Smooth muscle cell (in vitro differentiated cells): ENCODE measurements at regions not wholly inside any gene's neighbourhood (a gene's known extent, or its start where the extent isn't known, plus 50 kb on each side); places are given as distances from the start of the nearest gene placed in this dataset.

Experiments used
- DNase-seq: peaks from one replicate; lab custom pipeline; 2025; ENCODE audit not compliant: unreplicated experiment; lab: John Stamatoyannopoulos, UW
- H2AFZ ChIP-seq: fragments of 200-600 bp; sonication (generic); 2 replicates; pipeline ENCODE4 v1.6.0; 2016; ENCODE audit warnings: antibody characterized with exemption, low read depth, mild to moderate bottlenecking
- H3F3A ChIP-seq: fragments of 200-600 bp; sonication (generic); 2 replicates; pipeline ENCODE4 v1.6.0; 2017; ENCODE audit warnings: antibody characterized with exemption, low read depth
- H3K27ac ChIP-seq: fragments of 200-600 bp; sonication (generic); 2 replicates; pipeline ENCODE4 v1.5.1; 2016; ENCODE audit warnings: low read depth, mild to moderate bottlenecking
- H3K27me3 ChIP-seq: fragments of 200-600 bp; sonication (generic); 2 replicates; pipeline ENCODE4 v1.6.1; 2016; ENCODE audit warnings: low read depth, mild to moderate bottlenecking
- H3K36me3 ChIP-seq: fragments of 200-600 bp; sonication (generic); 2 replicates; pipeline ENCODE4 v1.5.1; 2016; ENCODE audit warnings: low read depth
- H3K4me1 ChIP-seq: fragments of 200-600 bp; sonication (generic); 2 replicates; pipeline ENCODE4 v1.5.1; 2016; ENCODE audit warnings: low read depth
- H3K4me2 ChIP-seq: fragments of 200-600 bp; sonication (generic); 2 replicates; pipeline ENCODE4 v1.6.0; 2016; ENCODE audit warnings: mild to moderate bottlenecking
- H3K4me3 ChIP-seq: fragments of 200-600 bp; sonication (generic); 2 replicates; pipeline ENCODE4 v1.5.1; 2016; ENCODE audit warnings: mild to moderate bottlenecking
- H3K79me2 ChIP-seq: fragments of 200-600 bp; sonication (generic); 2 replicates; pipeline ENCODE4 v1.6.0; 2016; ENCODE audit warnings: low read depth, mild to moderate bottlenecking
- H3K9ac ChIP-seq: fragments of 200-600 bp; sonication (generic); 2 replicates; pipeline ENCODE4 v1.6.0; 2016; ENCODE audit warnings: low read depth
- H3K9me3 ChIP-seq: fragments of 200-600 bp; sonication (generic); replicated peaks from 2 replicates; pipeline ENCODE4 v1.5.1; 2016; ENCODE audit warnings: low read depth
- H4K20me1 ChIP-seq: fragments of 200-600 bp; sonication (generic); 2 replicates; pipeline ENCODE4 v1.6.0; 2016; ENCODE audit warnings: low read depth
- CTCF ChIP-seq: fragments of 200-600 bp; sonication (generic); IDR thresholded peaks from 2 replicates; pipeline ENCODE4 v1.5.1; 2017; ENCODE audit warnings: borderline replicate concordance, mild to moderate bottlenecking, antibody characterized with exemption; ENCODE audit not compliant: insufficient read depth, poor library complexity, severe bottlenecking
- WGBS: methylation state at CpG from one replicate; pipeline ENCODE4 v1.1.7; 2016; ENCODE audit warnings: low lambda C conversion rate; 5-methylcytosine and 5-hydroxymethylcytosine counted together

GRCh38 chr4:139611391-139611790 lies 54.2 kb upstream of the MGST2 start:
- H3K79me2 ChIP-seq: no peaks in the 10 kb centered on the region
- no peak overlapping the region for H2AFZ ChIP-seq
- H3K9me3 ChIP-seq: no peaks in the 10 kb centered on the region
- H3K27ac ChIP-seq: no peak overlapping the region
- no peaks in the 10 kb centered on the region for H3K36me3 ChIP-seq
- H3K4me3 ChIP-seq: no peak overlapping the region
- H3K9ac ChIP-seq: no peak overlapping the region
- no peaks in the 10 kb centered on the region for H3K27me3 ChIP-seq
- H3K4me2 ChIP-seq: no peak overlapping the region
- no peak for TF ChIP-seq CTCF
- peaks cover 14% of the 10 kb centered on the region for H3F3A ChIP-seq
- H4K20me1 ChIP-seq: no peaks in the 10 kb centered on the region
- WGBS: 86% methylated on average over 3 of the region's 3 CpGs
- no peak for DNase-seq
- H3K4me1 ChIP-seq: peaks cover 14% of the 10 kb centered on the region

DNA sequence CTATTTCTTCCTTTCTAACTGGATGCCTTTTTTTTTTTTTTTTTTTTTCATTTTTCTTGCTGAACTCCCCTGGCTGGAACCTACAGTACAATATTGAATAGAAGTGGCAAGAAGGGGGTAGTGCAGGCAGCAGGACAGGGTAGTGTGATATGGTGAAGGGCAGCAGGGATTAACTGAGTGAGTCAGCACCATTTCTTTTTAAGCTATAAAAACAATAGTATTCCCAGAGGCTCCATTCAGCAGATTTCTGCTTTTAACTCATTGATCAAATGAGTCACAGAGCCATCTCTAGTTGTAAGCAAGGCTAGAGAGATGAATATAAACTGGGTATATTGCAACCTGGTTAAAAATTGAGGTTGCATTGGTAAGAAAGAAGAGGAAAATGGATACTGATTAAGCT lies 53.6 kb upstream of the SETD7 start:
- Histone ChIP-seq H3K27ac (no peak overlapping the region), H3K9me3 (no peaks in the 10 kb centered on the region), H3K4me2 (peak overlapping the region; percentile 40), H3K36me3 (no peaks in the 10 kb centered on the region), H3K27me3 (no peaks in the 10 kb centered on the region), H3K4me1 (peaks cover 14% of the 10 kb centered on the region), H2AFZ (no peak overlapping the region), H4K20me1 (no peaks in the 10 kb centered on the region), H3F3A (peaks cover 15% of the 10 kb centered on the region), H3K9ac (no peak overlapping the region), H3K4me3 (no peak overlapping the region), H3K79me2 (no peaks in the 10 kb centered on the region)
- TF ChIP-seq CTCF: no peak
- no peak for DNase-seq

- Histone ChIP-seq H4K20me1 (no peaks in the 10 kb centered on the region), H3K4me1 (peaks cover 14% of the 10 kb centered on the region), H3K9me3 (no peaks in the 10 kb centered on the region), H2AFZ (no peak overlapping the region), H3F3A (peaks cover 19% of the 10 kb centered on the region), H3K27ac (peak overlapping the region; percentile 69), H3K36me3 (no peaks in the 10 kb centered on the region), H3K4me3 (no peak overlapping the region), H3K9ac (peak overlapping the region; percentile 3), H3K79me2 (no peaks in the 10 kb centered on the region), H3K4me2 (peak overlapping the region; percentile 50), H3K27me3 (no peaks in the 10 kb centered on the region)
- WGBS: 36% methylated on average over 3 of the region's 3 CpGs
- TF ChIP-seq CTCF: no peak
- no peak for DNase-seq
These were observed 51.6 kb upstream of the SETD7 start for GRCh38 chr4:139607502-139608060.
